Large intestine (tissue), 3 donors: ENCODE measurements at regions not wholly inside any gene's neighbourhood (a gene's known extent, or its start where the extent isn't known, plus 50 kb on each side); places are given as distances from the start of the nearest gene placed in this dataset.

ENCODE experiments used
- DNase-seq, 2 donors: peaks; one replicate each; pipeline versions ENCODE4 v3.0.0 to v3.0.0-alpha.2; 2013
- H3K27ac ChIP-seq: one replicate; pipeline ENCODE4 v1.5.1; 2013; ENCODE audit warnings: low read length
- H3K27me3 ChIP-seq: 2 replicates; pipeline ENCODE4 v1.6.1; 2013; ENCODE audit warnings: low read length; ENCODE audit not compliant: control insufficient read depth, insufficient read depth
- H3K36me3 ChIP-seq: 2 replicates; pipeline ENCODE4 v1.6.1; 2013; ENCODE audit warnings: low read length; ENCODE audit not compliant: control insufficient read depth, insufficient read depth
- H3K4me1 ChIP-seq: one replicate; pipeline ENCODE4 v1.6.1; 2013; ENCODE audit warnings: low read length; ENCODE audit not compliant: control insufficient read depth, insufficient read depth
- H3K4me3 ChIP-seq: one replicate; pipeline ENCODE4 v1.5.1; 2013; ENCODE audit warnings: low read length
- H3K9me3 ChIP-seq: one replicate; pipeline ENCODE4 v1.6.1; 2013; ENCODE audit warnings: mild to moderate bottlenecking, low read depth, low read length, moderate library complexity; ENCODE audit not compliant: control insufficient read depth
- WGBS: methylation state at CpG from one replicate; pipeline ENCODE4 v1.1.5; 2013; ENCODE audit warnings: low lambda C conversion rate; ENCODE audit not compliant: insufficient coverage; 5-methylcytosine and 5-hydroxymethylcytosine counted together

- no peaks in the 10 kb centered on the region for H3K36me3 ChIP-seq
- WGBS: no CpG with 5 or more reads among the region's 8 CpGs
Measured at GRCh38 chr1:29650041-29650400, 413.7 kb downstream of the PTPRU start.

GRCh38 chr1:29649189-29650040 is 413.1 kb downstream of the PTPRU start:
- no peaks in the 10 kb centered on the region for H3K4me1 ChIP-seq
- no peak overlapping the region for H3K4me3 ChIP-seq
- no peaks in the 10 kb centered on the region for H3K27me3 ChIP-seq
- H3K9me3 ChIP-seq: no peaks in the 10 kb centered on the region
- no peak for DNase-seq
- H3K27ac ChIP-seq: no peak overlapping the region
- WGBS: no CpG with 5 or more reads among the region's 15 CpGs
- no peaks in the 10 kb centered on the region for H3K36me3 ChIP-seq

More at GRCh38 chr1:29650041-29650400, 413.7 kb downstream of the PTPRU start:
- Histone ChIP-seq H3K27ac (no peak overlapping the region), H3K27me3 (no peaks in the 10 kb centered on the region), H3K4me3 (no peak overlapping the region), H3K4me1 (no peaks in the 10 kb centered on the region), H3K9me3 (no peaks in the 10 kb centered on the region)
- no peak for DNase-seq

GRCh38 chr1:29648798-29649188 is 412.5 kb downstream of the PTPRU start:
- Histone ChIP-seq H3K27ac (no peak overlapping the region), H3K36me3 (no peaks in the 10 kb centered on the region), H3K4me1 (no peaks in the 10 kb centered on the region), H3K9me3 (no peaks in the 10 kb centered on the region), H3K4me3 (no peak overlapping the region), H3K27me3 (no peaks in the 10 kb centered on the region)
- WGBS: no CpG with 5 or more reads among the region's 3 CpGs
- DNase-seq: no peak

- DNase-seq: no peak
- H3K36me3 ChIP-seq: no peaks in the 10 kb centered on the region
- no peaks in the 10 kb centered on the region for H3K4me1 ChIP-seq
- H3K27ac ChIP-seq: no peak overlapping the region
- H3K9me3 ChIP-seq: no peaks in the 10 kb centered on the region
- H3K27me3 ChIP-seq: no peaks in the 10 kb centered on the region
- WGBS: no CpG with 5 or more reads among the region's 4 CpGs
- H3K4me3 ChIP-seq: no peak overlapping the region
Measured at GRCh38 chr1:29648026-29648425, 411.7 kb downstream of the PTPRU start.

- WGBS: no CpG with 5 or more reads among the region's 1 CpG
- Histone ChIP-seq H3K4me3 (no peak overlapping the region), H3K27ac (no peak overlapping the region), H3K9me3 (no peaks in the 10 kb centered on the region), H3K36me3 (no peaks in the 10 kb centered on the region), H3K27me3 (no peaks in the 10 kb centered on the region), H3K4me1 (no peaks in the 10 kb centered on the region)
- DNase-seq: no peak
Measured at GRCh38 chr1:29647581-29647980, 411.3 kb downstream of the PTPRU start.

- H3K27me3 ChIP-seq: no peaks in the 10 kb centered on the region
- DNase-seq: no peak
- 100% methylated on average over 1 of the region's 7 CpGs for WGBS
- no peaks in the 10 kb centered on the region for H3K36me3 ChIP-seq
- no peaks in the 10 kb centered on the region for H3K9me3 ChIP-seq
- no peak overlapping the region for H3K27ac ChIP-seq
- H3K4me1 ChIP-seq: no peaks in the 10 kb centered on the region
- no peak overlapping the region for H3K4me3 ChIP-seq
Measured at GRCh38 chr1:29646161-29646775, 409.9 kb downstream of the PTPRU start.

- Histone ChIP-seq H3K9me3 (no peaks in the 10 kb centered on the region), H3K36me3 (no peaks in the 10 kb centered on the region), H3K4me3 (no peak overlapping the region), H3K27ac (no peak overlapping the region), H3K4me1 (no peaks in the 10 kb centered on the region), H3K27me3 (no peaks in the 10 kb centered on the region)
- no CpG with 5 or more reads among the region's 9 CpGs for WGBS
- no peak for DNase-seq
Measured at GRCh38 chr1:29645586-29645985, 409.3 kb downstream of the PTPRU start.

GRCh38 chr1:29644812-29645211 is 408.5 kb downstream of the PTPRU start:
- no peak for DNase-seq
- WGBS: no CpG with 5 or more reads among the region's 4 CpGs
- no peaks in the 10 kb centered on the region for H3K4me1 ChIP-seq

GRCh38 chr1:29643838-29644440 is 407.6 kb downstream of the PTPRU start:
- no CpG with 5 or more reads among the region's 1 CpG for WGBS
- Histone ChIP-seq H3K27me3 (no peaks in the 10 kb centered on the region), H3K9me3 (no peaks in the 10 kb centered on the region), H3K27ac (no peak overlapping the region), H3K36me3 (no peaks in the 10 kb centered on the region), H3K4me1 (no peaks in the 10 kb centered on the region), H3K4me3 (no peak overlapping the region)
- no peak for DNase-seq

More at GRCh38 chr1:29644812-29645211, 408.5 kb downstream of the PTPRU start:
- H3K36me3 ChIP-seq: no peaks in the 10 kb centered on the region
- no peaks in the 10 kb centered on the region for H3K27me3 ChIP-seq
- H3K4me3 ChIP-seq: no peak overlapping the region
- no peaks in the 10 kb centered on the region for H3K9me3 ChIP-seq
- no peak overlapping the region for H3K27ac ChIP-seq

- Histone ChIP-seq H3K4me3 (no peak overlapping the region), H3K27ac (no peak overlapping the region), H3K36me3 (no peaks in the 10 kb centered on the region), H3K27me3 (no peaks in the 10 kb centered on the region), H3K9me3 (no peaks in the 10 kb centered on the region), H3K4me1 (no peaks in the 10 kb centered on the region)
- WGBS: no CpG with 5 or more reads among the region's 4 CpGs
- DNase-seq: no peak
Measured at GRCh38 chr1:29643281-29643680, 407.0 kb downstream of the PTPRU start.
